NCI-H1694 treated with DMSO at 0.1 percent for 48 hours (cell line): ENCODE measurements at regions not wholly inside any gene's neighbourhood (a gene's known extent, or its start where the extent isn't known, plus 50 kb on each side); places are given as distances from the start of the nearest gene placed in this dataset.

Experiments used
- DNase-seq: peaks from one replicate; lab custom pipeline; 2025; lab: John Stamatoyannopoulos, UW

- no peak for DNase-seq
These were observed 421.2 kb upstream of the NWD2 start for GRCh38 chr4:36823199-36823967.

- no peak for DNase-seq
These were observed 419.9 kb upstream of the NWD2 start for GRCh38 chr4:36824682-36825081.

GRCh38 chr4:36835246-36835645, 409.3 kb upstream of the NWD2 start:
- no peak for DNase-seq

GRCh38 chr4:36841583-36842326, 402.8 kb upstream of the NWD2 start:
- no peak for DNase-seq

GRCh38 chr4:36844448-36844847, 400.1 kb upstream of the NWD2 start:
- no peak for DNase-seq

GRCh38 chr4:36852856-36853255, 391.7 kb upstream of the NWD2 start:
- DNase-seq = no peak

- DNase-seq = no peak
These were observed 390.0 kb upstream of the NWD2 start for GRCh38 chr4:36854554-36854953.

- DNase-seq = no peak
These were observed 380.9 kb upstream of the NWD2 start for GRCh38 chr4:36863601-36864000.

- DNase-seq = no peak
These were observed 374.4 kb upstream of the NWD2 start for GRCh38 chr4:36870121-36870520.

GRCh38 chr4:36872679-36873078, 371.9 kb upstream of the NWD2 start:
- DNase-seq = no peak

GRCh38 chr4:36884151-36884550, 360.4 kb upstream of the NWD2 start:
- no peak for DNase-seq

GRCh38 chr4:36891971-36892370, 352.6 kb upstream of the NWD2 start:
- no peak for DNase-seq

GRCh38 chr4:36900446-36900987, 344.0 kb upstream of the NWD2 start:
- DNase-seq = no peak

- DNase-seq = no peak
These were observed 339.7 kb upstream of the NWD2 start for GRCh38 chr4:36904823-36905222.

- DNase-seq = no peak
These were observed 330.4 kb upstream of the NWD2 start for GRCh38 chr4:36914106-36914505.

- no peak for DNase-seq
These were observed 328.8 kb upstream of the NWD2 start for GRCh38 chr4:36915717-36916116.

- DNase-seq = no peak
These were observed 327.1 kb upstream of the NWD2 start for GRCh38 chr4:36917413-36917812.

GRCh38 chr4:36919721-36920120, 324.8 kb upstream of the NWD2 start:
- no peak for DNase-seq

- no peak for DNase-seq
These were observed 322.9 kb upstream of the NWD2 start for GRCh38 chr4:36921476-36922216.

GRCh38 chr4:36930562-36931111, 313.9 kb upstream of the NWD2 start:
- DNase-seq = no peak

- DNase-seq = peak; percentile 65
These were observed 300.3 kb upstream of the NWD2 start for GRCh38 chr4:36944232-36944631.

GRCh38 chr4:36961420-36961819, 283.1 kb upstream of the NWD2 start:
- DNase-seq = no peak
